ENCODE measurements at regions not wholly inside any gene's neighbourhood (a gene's known extent, or its start where the extent isn't known, plus 50 kb on each side); places are given as distances from the start of the nearest gene placed in this dataset.
"Not testable (repeated sequence)": the region's sequence is repeated elsewhere in the genome, so short reads cannot be mapped to it uniquely, and the experiment has no call there.

DNA sequence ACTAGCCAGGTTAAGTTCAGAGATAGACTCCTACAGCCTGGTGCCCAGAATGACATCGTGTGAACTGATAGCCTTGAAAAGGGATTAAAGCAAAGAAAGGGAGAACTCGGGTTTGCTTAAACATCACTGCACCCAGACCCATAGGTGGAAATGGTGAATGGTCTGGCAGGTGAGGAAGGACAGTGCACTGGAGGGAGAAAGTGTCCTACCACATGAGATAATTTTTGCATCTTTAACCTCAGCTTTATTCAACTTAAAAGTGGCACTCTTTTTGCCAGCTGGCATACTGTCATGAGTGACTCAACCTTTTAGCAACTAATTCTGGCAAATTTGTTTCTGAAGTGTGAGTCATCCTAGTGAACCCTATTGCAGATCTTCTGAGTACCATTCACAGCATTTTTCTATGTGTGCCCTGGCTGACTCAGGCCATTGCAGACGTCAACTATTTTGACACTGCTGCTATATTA is 53.0 kb upstream of the DAPP1 start:
- DNase-seq (ENCODE audit: low spot score) = no peak

DNA sequence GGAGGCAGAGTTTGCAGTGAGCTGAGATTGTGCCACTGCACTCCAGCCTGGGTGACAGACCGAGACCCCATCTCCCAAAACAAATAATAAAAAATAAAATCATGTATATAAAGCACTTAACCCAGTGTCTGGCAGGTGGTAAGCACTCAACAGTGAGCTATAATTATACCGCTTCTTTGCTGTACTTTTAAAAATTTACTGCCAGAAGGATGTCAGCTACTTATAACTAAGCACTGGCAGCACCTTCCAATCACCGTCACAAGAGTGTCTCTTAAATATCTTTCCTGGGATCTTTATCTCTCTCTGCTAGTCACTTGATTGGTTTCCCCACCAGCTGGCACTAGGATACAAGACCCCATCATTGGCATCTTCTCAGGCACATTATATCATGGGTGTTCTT is 53.9 kb upstream of the DAPP1 start:
- DNase-seq (ENCODE audit: low spot score) = no peak

DNA sequence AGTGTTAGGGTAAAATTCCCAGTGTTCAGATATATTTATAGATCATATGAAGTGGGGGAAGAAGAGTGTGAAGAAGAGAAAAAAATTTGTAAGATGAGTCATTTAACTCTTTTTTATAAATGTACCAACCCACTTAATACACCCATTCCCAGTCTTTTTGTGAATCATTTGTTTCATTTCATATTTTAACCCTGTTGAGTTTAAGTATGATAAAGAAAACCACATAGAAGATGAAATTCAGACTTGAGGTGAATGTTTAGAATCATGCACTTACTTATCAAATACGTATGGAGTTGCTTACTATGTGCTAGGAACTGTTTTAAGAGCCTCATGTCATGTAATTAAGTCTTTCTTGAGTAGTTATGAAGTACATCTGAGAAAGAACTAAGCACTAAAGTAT is 56.6 kb upstream of the DAPP1 start:
- DNase-seq (ENCODE audit: low spot score) = no peak

DNA sequence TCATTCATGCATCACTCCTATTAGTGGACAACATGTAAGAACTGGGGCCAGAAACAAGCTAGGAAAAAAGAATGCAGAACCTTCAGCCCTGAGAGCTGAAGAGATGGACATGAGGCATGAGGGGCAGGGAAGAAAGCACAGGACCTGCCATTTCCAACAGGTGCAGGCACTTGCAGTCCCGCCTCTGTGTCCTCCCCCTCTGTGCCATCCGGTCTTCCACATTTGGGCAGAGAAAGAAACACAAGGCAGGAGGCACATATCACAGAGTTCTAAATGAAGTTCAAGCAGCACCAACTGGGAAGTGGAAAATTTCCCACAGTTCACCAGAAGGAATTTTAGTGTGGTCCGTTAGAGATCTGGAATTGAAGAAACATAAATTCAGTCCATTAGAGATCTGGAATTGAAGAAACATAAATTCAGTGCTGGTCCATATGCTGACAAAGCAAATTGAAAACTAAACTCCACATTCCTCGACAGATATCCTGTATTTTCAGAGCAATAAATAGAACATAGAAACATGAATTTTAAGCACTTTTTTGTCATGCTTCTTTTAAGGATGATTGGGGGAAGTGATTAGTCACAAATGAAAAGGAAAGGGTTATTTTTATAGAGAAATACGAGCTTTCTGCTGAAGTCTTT is 57.2 kb upstream of the DAPP1 start:
- no peak for DNase-seq (ENCODE audit: low spot score)

DNA sequence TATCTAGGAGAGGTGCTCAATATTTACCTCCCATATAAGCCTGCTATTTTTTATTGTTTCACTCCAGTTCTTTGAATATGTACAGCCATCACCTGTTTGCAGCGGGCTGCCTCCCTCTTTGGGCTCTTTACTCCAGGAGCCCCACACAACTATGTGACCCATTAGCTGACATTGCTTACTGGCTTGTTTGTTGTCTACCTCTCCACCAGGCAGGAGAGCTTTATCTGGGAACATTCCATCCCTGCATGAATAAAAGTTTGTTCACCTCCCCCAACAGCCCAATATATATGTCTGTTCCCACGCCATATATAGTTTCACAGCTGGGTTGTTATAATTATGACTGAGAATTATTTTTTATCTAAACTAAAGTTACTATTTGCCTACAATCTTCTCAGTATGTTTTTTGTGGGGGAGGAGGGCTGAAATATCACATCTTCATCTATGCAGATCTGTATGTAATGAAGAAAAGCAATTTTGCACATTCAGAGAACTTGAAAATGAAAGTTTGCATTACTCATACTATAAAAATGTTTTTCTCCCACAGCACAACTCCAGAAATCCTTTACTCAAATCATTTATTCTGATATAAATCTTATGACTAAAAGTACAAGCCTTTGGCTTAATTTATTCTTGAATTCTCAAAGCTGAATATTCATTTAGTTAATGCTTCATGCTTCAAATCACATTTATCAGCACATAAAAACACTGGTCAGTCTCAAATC is 61.2 kb upstream of the DAPP1 start:
- DNase-seq (ENCODE audit: low spot score) = no peak

DNA sequence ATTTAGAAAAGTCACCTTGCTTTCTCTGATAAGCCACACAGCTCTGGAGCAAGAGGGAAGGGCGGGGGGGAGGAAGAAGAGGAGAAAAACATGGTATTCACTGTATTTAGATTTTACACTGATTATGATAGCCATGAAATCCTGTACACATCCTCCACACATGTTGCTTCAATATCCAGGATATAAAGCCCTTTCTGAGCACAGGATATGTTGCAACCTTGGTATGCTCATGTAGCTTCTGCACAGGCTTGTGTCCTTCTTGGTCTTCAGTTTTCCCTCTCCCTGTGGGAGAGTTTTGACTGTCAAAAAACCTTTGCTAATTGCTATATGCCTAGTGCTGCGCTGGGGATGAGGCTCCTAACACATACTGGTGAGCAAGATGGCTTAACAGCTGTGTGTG is 61.9 kb upstream of the DAPP1 start:
- DNase-seq (ENCODE audit: low spot score) = no peak

DNA sequence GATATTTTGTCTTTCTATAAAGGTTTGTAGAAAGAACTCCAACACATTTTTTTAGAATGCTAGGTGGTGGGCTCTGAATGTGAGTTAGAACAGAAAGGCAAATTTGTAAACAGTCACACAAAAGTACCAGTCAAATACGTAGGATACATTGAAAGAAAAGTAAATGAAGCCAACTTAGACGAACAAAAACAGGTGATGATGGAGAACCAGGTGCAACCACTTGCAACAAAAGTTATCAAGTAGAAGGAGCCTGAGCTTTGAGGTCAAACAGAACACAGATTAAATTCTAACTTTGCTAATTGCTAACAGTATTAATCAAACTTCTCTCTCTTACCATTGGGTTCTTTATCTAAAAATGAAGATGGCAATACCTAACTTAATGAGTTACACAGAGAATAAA is 62.7 kb upstream of the DAPP1 start:
- no peak for DNase-seq (ENCODE audit: low spot score)

DNA sequence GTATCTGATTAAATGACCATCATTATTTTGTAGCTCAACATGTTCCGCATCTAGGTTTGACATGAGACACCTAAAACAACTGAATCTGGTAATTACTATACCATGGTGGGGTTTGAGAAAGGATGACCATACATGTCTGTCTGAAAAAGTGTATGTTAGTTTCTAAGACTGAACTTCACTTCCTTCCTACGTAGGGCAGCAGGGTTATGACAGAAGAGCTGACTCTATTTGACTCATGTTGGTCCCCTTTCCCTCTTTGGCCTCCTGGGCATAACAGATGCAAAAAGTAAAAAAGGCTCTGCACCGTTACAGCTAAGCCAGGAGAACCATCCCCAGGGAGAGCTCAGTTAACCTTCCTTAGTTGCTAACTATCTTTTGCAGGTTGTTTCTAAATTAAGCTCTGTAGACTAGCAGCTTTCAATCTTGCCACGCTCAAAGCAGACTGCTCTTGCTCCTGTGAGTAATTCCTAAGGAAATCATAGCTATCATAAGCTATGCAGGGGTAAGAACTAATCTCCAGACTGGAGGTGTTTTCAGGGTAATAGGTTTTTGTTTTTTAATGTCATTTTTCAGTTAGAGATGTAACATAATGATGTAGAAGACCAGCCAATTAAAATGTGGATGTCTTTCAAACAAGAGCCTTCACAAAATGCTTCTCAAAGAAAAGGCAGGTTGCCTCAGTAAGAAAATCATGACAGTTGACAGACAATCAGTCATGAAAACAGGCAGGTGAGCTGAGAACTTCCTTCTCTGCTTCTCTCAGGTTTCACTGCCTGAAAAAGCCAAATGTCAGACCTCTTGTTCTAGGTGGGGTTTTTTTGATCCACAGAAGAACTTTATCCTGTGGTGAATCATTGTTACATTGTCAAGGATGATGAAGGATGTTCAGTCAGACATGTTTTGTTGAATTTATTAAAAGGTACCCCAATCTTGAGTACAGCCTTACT is 66.9 kb upstream of the DAPP1 start:
- DNase-seq (ENCODE audit: low spot score) = no peak

DNA sequence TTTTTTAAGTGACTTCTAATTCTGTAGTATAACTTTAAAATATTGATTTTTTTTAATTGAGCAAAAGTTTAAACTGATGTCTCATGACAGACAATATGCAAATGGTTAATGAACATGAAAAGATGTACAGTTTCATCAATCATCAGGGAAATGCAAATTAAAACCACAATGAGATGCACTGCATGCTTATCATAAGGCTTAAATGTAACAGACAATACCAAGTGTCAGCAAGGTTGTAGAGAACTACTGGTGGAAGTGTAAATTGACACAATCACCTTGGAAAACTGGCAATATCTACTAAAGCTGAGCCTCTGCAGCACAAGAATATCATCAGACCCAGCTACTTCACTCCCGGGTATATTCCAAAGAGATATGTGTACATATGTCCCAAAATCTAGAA is 70.2 kb upstream of the DAPP1 start:
- no peak for DNase-seq (ENCODE audit: low spot score)

DNA sequence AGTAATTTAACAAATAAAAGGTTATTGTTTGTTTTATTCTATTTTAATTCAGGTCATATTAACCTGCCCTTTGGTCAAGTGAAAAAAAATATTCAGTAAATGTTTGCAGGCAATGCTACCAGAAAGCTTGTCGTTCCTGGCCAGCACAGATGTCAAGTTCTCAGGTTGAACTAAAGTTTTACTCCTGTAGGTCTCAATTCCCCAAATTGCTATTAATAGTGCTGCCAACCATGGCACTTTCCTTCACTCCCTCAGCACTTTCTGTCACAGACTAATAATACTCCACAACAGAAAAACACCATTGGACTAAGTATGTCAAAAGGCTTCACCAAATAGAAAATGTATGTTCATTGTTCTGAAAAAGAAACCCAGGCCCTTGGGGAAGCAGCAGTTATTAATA is 79.2 kb upstream of the C4orf54 start:
- no peak for DNase-seq (ENCODE audit: low spot score)

DNA sequence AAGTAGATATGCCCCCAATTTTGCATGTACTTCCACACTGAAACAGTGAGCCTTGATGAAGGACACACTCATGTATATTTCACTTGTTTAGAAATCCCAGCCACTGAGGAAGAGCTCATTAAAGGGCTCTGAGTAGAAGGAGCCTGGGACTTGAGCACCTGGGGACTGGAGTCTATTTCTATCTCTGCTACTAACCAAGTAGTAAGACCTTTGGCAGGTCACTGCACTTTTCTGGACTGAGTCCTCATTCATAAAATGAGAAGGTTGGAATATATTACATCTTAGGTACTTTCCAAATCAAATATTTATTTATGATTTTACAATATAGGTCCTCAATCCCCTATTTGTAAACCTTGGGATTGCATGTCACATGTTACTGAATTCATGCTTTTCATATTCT is 78.2 kb upstream of the C4orf54 start:
- no peak for DNase-seq (ENCODE audit: low spot score)

DNA sequence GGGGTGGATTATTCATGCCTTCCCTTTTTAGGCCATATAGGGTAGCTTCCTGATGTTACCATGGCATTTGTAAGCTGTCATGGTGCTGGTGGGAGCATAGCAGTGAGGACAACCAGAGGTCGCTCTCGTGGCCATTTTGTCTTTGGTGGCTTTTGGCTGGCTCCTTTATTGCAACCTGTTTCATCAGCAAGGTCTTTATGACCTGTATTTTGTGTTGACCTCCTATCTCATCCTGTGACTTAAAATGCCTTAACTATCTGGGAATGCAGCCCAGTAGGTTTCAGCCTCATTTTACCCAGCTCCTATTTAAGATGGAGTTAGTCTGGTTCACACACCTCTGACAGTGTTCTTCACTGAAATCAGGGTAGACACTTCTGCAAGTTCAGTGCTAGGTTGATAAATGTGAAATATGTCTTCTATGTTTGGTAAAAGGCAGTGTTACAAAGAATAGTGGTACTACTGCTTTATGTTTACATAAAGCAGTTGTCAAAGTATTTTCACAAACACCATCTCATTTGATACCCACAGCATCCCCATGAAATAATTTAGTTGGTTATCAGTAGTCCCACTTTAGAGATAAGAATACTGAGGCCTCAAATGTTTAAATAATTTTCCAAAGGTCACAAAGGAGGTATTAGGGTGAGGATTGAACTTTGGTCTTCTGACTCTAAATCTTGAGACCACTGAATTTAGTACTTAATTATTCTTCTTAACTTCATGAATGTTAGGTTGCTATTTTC is 77.1 kb upstream of the C4orf54 start:
- DNase-seq (ENCODE audit: low spot score) = peak; percentile 8

DNA sequence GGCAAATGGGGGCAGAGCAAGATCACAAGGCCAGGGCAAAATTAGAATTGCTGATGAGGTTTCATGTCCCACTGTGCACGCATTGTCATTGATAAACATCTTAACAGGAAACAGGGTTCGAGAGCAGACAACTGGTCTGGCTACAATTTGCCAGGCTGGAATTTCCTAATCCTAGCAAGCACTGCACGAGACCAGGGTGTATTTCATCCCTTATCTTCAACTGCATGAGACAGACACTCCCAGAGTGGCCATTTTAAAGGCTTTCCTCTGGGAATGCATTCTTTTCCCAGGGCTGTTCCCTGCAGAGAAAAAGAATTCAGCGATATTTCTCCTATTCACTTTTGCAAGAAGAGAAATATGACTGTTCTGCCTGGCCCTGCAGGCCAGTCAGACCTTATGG is 75.8 kb upstream of the C4orf54 start:
- DNase-seq (ENCODE audit: low spot score) = not testable (repeated sequence)

DNA sequence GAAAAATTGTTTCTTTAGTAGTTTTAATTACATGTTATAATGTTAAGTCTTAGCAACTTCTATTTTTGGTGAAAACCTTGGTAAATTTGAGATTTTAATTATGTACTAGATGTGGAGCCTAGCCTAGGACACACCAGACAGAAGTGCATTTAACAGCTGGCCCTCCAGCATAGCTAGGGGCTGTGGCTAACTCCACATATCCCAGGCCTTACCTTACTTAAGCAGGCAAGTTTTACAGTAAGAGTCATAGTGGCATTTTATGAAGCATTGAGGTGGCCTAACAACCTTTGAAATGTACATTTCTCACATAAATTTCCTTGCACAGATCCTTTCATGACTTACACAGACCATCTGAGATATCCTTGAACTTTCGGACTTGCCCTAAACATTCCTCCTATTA is 71.6 kb upstream of the C4orf54 start:
- no peak for DNase-seq (ENCODE audit: low spot score)

DNA sequence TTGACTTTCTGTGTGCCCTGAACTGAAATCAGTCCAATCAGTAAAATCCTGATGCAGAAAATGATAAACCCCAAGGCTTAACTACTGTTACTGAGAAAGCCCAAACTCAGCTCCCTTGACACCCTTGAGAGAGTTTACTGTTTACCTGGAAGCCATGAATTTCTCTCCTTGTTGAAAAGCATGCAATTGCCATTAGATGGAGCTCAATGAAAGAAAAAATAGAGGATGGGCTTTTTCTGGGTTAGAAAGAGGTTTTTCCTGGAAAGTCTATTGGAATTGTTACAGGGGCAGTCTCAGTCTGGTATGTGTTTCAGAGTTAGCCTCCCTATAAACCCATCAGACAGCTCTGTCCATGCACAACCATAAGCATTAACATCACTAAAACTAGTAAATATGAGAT is 66.4 kb upstream of the C4orf54 start:
- no peak for DNase-seq (ENCODE audit: low spot score)

DNA sequence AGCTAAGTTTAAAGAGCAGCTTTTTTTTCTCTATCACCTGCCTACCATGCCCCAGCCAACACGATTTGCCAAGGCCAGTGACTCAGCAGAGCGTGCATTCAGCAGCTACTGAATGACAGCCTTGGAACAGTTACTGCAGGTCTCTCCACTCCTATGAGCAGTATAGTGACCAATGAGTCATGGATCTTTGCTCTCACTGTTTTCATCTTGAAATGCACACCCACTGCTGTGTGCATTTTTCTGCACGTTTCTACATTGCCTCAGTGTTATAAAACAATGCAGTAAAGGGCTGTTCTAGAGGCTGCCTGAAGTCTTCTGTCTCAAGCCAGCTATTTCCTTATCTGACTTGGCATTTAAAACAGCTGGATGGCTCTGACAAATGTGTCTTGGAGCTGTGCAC is 66.0 kb upstream of the C4orf54 start:
- DNase-seq (ENCODE audit: low spot score) = no peak

DNA sequence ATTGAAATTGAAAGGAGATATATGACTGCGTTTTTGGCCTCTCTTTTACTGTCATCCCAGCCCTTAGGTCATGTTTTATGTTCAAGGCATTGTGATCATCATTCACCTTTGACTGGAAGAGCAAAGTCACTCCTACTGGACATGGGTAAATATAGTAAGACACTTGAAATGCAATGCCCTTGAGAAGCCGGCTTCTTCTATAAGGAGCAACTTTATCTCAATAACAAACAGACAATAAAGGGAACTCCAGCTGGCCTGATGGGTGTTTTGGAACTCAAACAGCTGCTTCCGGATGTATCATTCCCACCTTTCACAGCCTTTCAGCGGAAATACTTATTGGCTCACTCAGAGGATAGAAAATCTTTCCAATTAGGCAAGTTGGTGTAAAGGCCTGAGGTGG is 65.1 kb upstream of the C4orf54 start:
- no peak for DNase-seq (ENCODE audit: low spot score)

DNA sequence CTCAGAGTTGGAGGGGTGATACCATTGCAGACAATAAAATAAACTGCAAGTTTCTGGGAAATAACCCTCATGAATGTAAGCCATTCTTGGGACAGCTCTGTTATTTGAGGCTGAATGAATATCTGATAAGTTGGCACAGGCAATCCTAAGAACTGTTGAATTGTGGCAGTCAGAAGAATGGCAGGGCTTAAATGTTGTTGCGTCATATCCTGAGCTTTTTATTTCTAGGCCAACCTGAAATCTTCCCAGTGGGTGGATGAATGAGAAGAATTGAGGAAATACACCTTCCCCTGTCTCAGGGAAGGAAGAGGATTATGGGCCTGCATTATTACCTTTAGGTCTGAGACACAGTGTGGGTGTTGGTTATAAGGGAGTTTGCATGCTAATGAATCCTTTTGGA is 64.4 kb upstream of the C4orf54 start:
- DNase-seq (ENCODE audit: low spot score) = no peak

DNA sequence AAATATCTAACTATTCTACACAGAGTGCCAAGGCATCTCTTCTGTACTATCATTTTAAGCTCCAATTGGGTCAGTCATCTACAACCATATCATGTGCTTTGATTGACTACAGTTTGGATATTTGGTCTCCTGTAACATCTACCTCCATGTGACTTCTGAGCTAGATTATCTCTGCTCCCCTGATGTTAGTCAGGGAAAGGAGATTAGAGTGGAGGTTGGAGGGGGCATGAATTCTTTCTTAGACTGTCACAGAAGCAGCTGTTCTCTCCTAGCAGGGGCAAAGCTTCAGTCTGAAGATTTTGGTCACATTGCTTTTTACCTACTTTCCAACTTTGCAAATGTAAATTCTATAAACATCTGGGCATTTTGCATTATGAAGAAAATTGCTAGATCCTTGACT is 62.6 kb upstream of the C4orf54 start:
- DNase-seq (ENCODE audit: low spot score) = no peak

DNA sequence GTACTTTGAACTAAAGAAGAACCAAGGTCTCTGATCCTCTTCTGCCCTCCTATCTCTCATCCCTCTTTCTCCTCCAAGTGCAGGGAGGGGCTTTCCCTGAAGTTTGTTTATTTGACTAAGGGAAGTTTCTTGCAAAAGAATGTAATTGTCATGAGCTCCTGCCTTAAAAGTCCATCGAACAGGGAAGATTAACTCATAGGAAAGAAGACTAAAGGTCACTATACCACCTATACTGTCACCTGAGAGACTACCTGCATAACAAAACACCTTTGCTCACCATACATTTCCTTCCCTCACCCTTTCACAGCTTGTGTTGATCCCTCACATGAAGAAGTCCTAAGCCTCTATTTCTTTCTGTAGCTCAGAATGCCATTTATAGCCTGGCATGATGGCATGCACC is 59.4 kb upstream of the C4orf54 start:
- no peak for DNase-seq (ENCODE audit: low spot score)

DNA sequence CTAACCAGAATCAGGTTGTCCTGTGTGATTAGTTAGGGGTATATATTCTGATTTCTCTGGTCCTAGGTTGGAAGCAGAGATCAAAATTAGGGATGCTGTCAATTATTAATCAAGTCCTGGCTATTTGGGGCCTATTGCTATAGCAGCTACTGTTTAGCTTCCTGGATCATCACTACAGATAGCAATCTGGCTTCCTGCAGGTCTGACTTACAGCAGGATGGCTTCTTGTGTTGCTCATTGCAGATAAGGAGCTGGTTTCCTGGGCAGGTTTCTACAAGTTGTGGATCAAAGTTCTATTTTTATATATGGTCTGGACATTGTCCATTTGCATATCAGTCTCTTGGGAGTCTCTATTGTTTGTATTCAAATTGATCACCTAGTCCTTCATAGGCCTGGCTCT is 57.7 kb upstream of the C4orf54 start:
- DNase-seq (ENCODE audit: low spot score) = no peak

DNA sequence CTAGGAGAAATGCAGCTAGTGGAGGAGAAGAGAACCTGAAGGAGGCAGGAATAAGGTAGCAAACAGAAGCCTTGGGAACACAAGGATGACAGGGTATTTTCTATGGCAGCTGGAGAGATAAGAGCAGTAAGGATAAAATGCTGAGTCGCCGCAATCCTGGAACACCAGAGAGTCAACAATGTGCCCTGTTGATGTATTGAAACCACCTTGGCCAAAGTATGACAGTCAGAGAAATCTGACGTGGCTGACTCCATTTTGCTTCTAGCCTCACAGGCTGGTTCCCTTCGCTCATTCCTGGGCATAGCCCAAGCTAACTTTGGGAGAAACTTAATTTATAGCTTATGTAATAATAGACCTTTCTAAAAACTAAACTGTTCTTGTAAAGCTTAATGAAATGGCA is 56.6 kb upstream of the C4orf54 start:
- no peak for DNase-seq (ENCODE audit: low spot score)

Measured in NAMALWA (cell line).